Liver (tissue), 8 donors: ENCODE measurements at regions not wholly inside any gene's neighbourhood (a gene's known extent, or its start where the extent isn't known, plus 50 kb on each side); places are given as distances from the start of the nearest gene placed in this dataset.

Experiments used
- DNase-seq: peaks from one replicate; pipeline ENCODE4 v3.0.0-alpha.2; 2017; ENCODE audit warnings: low spot score
- H3K27ac ChIP-seq, 2 donors: one replicate each; pipeline ENCODE4 v1.7.0; 2013; ENCODE audit warnings: inconsistent platforms in 2 of 2, low read length in 2 of 2, control low read depth in 1 of 2, low read depth in 1 of 2, mild to moderate bottlenecking in 1 of 2
- H3K27me3 ChIP-seq, 4 donors: one replicate each; pipeline versions ENCODE4 v1.6.1 to v1.7.0; 2013; ENCODE audit warnings: low read length in 3 of 4, inconsistent platforms in 1 of 4, mild to moderate bottlenecking in 1 of 4, moderate library complexity in 1 of 4; ENCODE audit not compliant: control insufficient read depth in 4 of 4, insufficient read depth in 4 of 4
- H3K36me3 ChIP-seq, 4 donors: one replicate each; pipeline versions ENCODE4 v1.6.1 to v1.7.0; 2013; ENCODE audit warnings: low read length in 3 of 4, mild to moderate bottlenecking in 3 of 4, low read depth in 1 of 4, moderate library complexity in 1 of 4; ENCODE audit not compliant: control insufficient read depth in 4 of 4, insufficient read depth in 3 of 4
- H3K4me1 ChIP-seq, 4 donors: one replicate each; pipeline versions ENCODE4 v1.6.1 to v1.7.0; 2013; ENCODE audit warnings: low read length in 3 of 4, mild to moderate bottlenecking in 3 of 4, moderate library complexity in 1 of 4; ENCODE audit not compliant: control insufficient read depth in 4 of 4, insufficient read depth in 4 of 4
- H3K4me3 ChIP-seq, 3 donors: one replicate each; pipeline versions ENCODE4 v1.6.1 to v1.7.0; 2013; ENCODE audit warnings: low read length in 3 of 3, control low read depth in 1 of 3, low read depth in 1 of 3, mild to moderate bottlenecking in 1 of 3
- H3K9ac ChIP-seq, 2 donors: one replicate each; pipeline ENCODE4 v1.7.0; 2013; ENCODE audit warnings: low read length in 2 of 2, mild to moderate bottlenecking in 2 of 2, moderate library complexity in 2 of 2, control low read depth in 1 of 2, low read depth in 1 of 2
- H3K9me3 ChIP-seq, 4 donors: one replicate each; pipeline versions ENCODE4 v1.6.1 to v1.7.0; 2013; ENCODE audit warnings: low read length in 3 of 4; ENCODE audit not compliant: control insufficient read depth in 4 of 4
- FOXA1 ChIP-seq: IDR thresholded peaks from 2 replicates; pipeline ENCODE4 v1.6.1; 2016; ENCODE audit warnings: antibody characterized with exemption
- GABPA ChIP-seq, 2 donors: IDR thresholded peaks in 1 of 2; conservative IDR thresholded peaks in 1 of 2; 2 replicates each; pipeline ENCODE4 v1.6.1; 2016; ENCODE audit warnings: antibody characterized with exemption in 2 of 2, mild to moderate bottlenecking in 1 of 2, moderate library complexity in 1 of 2
- HNF4A ChIP-seq, 2 donors: conservative IDR thresholded peaks; 2 replicates each; pipeline ENCODE4 v1.6.1; 2016; ENCODE audit warnings: antibody characterized with exemption in 2 of 2, mild to moderate bottlenecking in 2 of 2
- HNF4G ChIP-seq: IDR thresholded peaks from 2 replicates; pipeline ENCODE4 v1.6.1; 2016; ENCODE audit warnings: antibody characterized with exemption
- JUND ChIP-seq, 2 donors: IDR thresholded peaks; 2 replicates each; pipeline ENCODE4 v1.6.1; 2016; ENCODE audit warnings: antibody characterized with exemption in 2 of 2
- NR2F2 ChIP-seq: IDR thresholded peaks from 2 replicates; pipeline ENCODE4 v1.6.1; 2016; ENCODE audit warnings: antibody characterized with exemption
- RAD21 ChIP-seq, 2 donors: IDR thresholded peaks; 2 replicates each; pipeline ENCODE4 v1.6.1; 2016; ENCODE audit warnings: antibody characterized with exemption in 2 of 2, mild to moderate bottlenecking in 2 of 2
- RXRA ChIP-seq, 2 donors: IDR thresholded peaks; 2 replicates each; pipeline ENCODE4 v1.6.1; 2017 to 2018; ENCODE audit warnings: antibody characterized with exemption in 2 of 2, mild to moderate bottlenecking in 1 of 2
- TAF1 ChIP-seq: conservative IDR thresholded peaks from 2 replicates; pipeline ENCODE4 v1.6.1; 2016; ENCODE audit warnings: antibody characterized with exemption, mild to moderate bottlenecking
- WGBS: extraction: QIAGEN DNeasy Blood & Tissue Kit; methylation state at CpG from one replicate; pipeline ENCODE4 v1.1.7; 2013; 5-methylcytosine and 5-hydroxymethylcytosine counted together
- TF ChIP-seq, protein P1 (sequence below): IDR thresholded peaks from 2 replicates; pipeline ENCODE4 v1.6.1; 2016; ENCODE audit warnings: antibody characterized with exemption
- TF ChIP-seq, protein P2 (sequence below): fragments of 150-350 bp; IDR thresholded peaks from 2 replicates; pipeline ENCODE4 v1.5.1; 2017; ENCODE audit warnings: improper control_type of control experiment, low read depth, low read length; ENCODE audit not compliant: missing input control
- TF ChIP-seq, protein P3 (sequence below): IDR thresholded peaks from 2 replicates; pipeline ENCODE4 v1.6.1; 2016; ENCODE audit warnings: antibody characterized with exemption
- TF ChIP-seq, protein P4 (sequence below): IDR thresholded peaks from 2 replicates; pipeline ENCODE4 v1.6.1; 2016; ENCODE audit warnings: antibody characterized with exemption, mild to moderate bottlenecking
- donor health status: healthy.
- donor health status: healthy.
- donor health status: healthy.
- donor health status: healthy.
- donor health status: healthy.

DNA sequence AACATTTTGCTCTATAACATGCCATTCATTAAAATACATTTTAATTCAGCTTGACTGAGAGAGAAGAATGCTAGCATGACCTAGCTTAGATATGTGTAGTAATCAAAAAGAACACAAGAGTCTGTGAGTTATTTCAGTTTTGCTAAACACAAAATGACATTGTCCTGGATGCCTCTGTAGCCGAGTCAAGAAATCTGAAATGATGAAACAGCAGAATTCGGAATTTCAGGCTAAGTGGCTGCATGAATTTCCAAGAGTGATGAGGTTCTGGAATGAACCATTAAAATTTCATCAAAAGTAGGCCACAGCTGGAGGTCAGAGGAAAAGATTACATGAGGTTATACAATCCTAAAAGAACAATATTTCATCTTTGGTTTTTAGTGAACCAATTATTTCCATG, 79.1 kb upstream of the CXADR start:
- Histone ChIP-seq H3K4me1 (peaks cover 0 to 4% (median under 1%) of the 10 kb centered on the region in 4 donors), H3K27ac (no peak overlapping the region), H3K9ac (no peak overlapping the region), H3K27me3 (no peaks in the 10 kb centered on the region), H3K9me3 (no peaks in the 10 kb centered on the region), H3K36me3 (no peaks in the 10 kb centered on the region), H3K4me3 (no peak overlapping the region)
- TF ChIP-seq GABPA (IDR thresholded peaks at IDR 0.05 in 1 of 2, conservative IDR thresholded peaks at IDR 0.05 in 1 of 2): no peak
- TF ChIP-seq TAF1: no peak
- TF ChIP-seq, protein P1, sequence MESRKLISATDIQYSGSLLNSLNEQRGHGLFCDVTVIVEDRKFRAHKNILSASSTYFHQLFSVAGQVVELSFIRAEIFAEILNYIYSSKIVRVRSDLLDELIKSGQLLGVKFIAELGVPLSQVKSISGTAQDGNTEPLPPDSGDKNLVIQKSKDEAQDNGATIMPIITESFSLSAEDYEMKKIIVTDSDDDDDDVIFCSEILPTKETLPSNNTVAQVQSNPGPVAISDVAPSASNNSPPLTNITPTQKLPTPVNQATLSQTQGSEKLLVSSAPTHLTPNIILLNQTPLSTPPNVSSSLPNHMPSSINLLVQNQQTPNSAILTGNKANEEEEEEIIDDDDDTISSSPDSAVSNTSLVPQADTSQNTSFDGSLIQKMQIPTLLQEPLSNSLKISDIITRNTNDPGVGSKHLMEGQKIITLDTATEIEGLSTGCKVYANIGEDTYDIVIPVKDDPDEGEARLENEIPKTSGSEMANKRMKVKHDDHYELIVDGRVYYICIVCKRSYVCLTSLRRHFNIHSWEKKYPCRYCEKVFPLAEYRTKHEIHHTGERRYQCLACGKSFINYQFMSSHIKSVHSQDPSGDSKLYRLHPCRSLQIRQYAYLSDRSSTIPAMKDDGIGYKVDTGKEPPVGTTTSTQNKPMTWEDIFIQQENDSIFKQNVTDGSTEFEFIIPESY: no peak
- no peak for TF ChIP-seq HNF4A (conservative IDR thresholded peaks at IDR 0.05)
- no peak for DNase-seq
- WGBS: 73% methylated on average over 2 of the region's 2 CpGs

DNA sequence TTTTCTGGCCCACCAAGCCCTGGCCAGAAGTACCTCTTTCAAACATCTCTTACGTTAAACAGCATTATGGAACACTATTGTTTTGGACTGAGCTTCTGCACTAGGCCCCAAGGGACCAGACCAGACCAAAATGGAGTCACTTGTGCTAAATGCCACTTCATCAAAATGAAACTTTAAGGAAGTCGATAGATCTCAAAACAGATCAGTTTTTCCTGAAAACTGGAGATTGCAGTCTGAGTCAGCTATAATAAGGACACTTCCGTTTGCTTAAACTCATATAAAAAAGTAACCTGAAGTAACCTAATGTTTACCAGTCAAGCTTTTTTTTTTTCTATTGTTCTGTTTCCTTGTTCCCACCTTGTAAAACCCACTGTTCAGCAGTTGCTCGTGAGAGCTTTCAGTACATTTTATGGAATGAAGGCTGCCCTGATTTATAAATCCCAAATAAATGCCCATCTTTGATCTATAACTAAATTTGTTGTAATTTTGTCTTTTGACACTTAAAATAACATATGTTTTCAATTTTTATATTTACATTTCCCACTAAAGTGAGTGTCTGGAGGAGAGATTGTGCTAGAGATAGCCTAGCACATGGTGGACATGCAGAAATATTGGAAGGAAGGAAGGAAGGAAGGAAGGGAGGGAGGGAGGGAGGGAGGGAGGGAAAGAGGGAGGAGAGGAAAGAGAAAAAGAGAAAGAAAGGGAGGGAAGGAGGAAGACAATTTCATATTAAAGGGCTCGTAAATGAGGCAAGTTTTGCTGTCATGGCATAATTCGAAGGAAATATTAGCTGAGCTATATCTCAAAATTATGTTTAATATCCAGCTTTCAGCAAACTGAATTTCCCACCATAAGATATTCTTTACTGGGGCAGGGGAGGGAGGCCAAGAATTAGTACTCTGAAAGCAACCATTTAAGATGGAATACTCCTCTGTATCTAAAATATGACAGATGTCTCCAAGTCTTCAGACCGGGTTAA, 77.0 kb upstream of the CXADR start:
- no peaks in the 10 kb centered on the region for H3K27me3 ChIP-seq
- H3K36me3 ChIP-seq: no peaks in the 10 kb centered on the region
- no peak for DNase-seq
- no peak overlapping the region for H3K9ac ChIP-seq
- no peak overlapping the region for H3K27ac ChIP-seq
- WGBS: 78% methylated on average over 7 of the region's 7 CpGs
- H3K4me1 ChIP-seq: peaks cover 0 to 9% (median 2%) of the 10 kb centered on the region in 4 donors
- no peak overlapping the region for H3K4me3 ChIP-seq
- H3K9me3 ChIP-seq: no peaks in the 10 kb centered on the region
- TF ChIP-seq, protein P2, sequence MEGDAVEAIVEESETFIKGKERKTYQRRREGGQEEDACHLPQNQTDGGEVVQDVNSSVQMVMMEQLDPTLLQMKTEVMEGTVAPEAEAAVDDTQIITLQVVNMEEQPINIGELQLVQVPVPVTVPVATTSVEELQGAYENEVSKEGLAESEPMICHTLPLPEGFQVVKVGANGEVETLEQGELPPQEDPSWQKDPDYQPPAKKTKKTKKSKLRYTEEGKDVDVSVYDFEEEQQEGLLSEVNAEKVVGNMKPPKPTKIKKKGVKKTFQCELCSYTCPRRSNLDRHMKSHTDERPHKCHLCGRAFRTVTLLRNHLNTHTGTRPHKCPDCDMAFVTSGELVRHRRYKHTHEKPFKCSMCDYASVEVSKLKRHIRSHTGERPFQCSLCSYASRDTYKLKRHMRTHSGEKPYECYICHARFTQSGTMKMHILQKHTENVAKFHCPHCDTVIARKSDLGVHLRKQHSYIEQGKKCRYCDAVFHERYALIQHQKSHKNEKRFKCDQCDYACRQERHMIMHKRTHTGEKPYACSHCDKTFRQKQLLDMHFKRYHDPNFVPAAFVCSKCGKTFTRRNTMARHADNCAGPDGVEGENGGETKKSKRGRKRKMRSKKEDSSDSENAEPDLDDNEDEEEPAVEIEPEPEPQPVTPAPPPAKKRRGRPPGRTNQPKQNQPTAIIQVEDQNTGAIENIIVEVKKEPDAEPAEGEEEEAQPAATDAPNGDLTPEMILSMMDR: no peak
- TF ChIP-seq, protein P3, sequence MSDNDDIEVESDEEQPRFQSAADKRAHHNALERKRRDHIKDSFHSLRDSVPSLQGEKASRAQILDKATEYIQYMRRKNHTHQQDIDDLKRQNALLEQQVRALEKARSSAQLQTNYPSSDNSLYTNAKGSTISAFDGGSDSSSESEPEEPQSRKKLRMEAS: no peak

DNA sequence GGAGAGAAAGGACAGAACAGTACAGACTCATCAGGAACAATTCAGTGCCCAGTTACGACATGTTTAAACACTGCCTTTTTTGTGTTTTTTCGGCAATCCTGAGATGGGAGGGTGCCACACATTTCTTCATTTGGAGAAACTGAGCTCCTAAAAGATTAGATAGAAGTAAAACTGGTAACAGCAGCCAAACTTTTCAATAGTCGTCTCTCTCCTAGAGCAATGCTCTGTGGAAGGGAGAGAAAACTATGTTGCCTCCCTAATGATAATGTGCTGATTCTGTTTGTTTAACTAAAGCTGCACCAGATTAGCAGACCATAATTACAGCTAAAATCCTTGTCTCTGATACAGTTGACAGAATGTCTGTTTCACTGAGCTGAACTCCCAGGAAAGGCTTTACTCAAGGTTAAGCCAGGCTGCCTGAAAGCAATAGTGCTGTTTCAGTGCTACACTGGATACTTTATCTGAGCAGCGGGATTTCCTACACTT, 76.2 kb upstream of the CXADR start:
- H3K27ac ChIP-seq: no peak overlapping the region
- WGBS: 51% methylated on average over 4 of the region's 4 CpGs
- no peaks in the 10 kb centered on the region for H3K36me3 ChIP-seq
- H3K4me3 ChIP-seq: no peak overlapping the region
- peaks cover 1 to 17% (median 4%) of the 10 kb centered on the region in 4 donors for H3K4me1 ChIP-seq
- DNase-seq: no peak
- H3K27me3 ChIP-seq: no peaks in the 10 kb centered on the region
- H3K9me3 ChIP-seq: no peaks in the 10 kb centered on the region
- TF ChIP-seq NR2F2 (no peak), HNF4G (no peak), FOXA1 (no peak), JUND (IDR thresholded peaks at IDR 0.05) (no peak), RAD21 (IDR thresholded peaks at IDR 0.05) (no peak), RXRA (IDR thresholded peaks at IDR 0.05) (no peak)
- TF ChIP-seq, protein P4, sequence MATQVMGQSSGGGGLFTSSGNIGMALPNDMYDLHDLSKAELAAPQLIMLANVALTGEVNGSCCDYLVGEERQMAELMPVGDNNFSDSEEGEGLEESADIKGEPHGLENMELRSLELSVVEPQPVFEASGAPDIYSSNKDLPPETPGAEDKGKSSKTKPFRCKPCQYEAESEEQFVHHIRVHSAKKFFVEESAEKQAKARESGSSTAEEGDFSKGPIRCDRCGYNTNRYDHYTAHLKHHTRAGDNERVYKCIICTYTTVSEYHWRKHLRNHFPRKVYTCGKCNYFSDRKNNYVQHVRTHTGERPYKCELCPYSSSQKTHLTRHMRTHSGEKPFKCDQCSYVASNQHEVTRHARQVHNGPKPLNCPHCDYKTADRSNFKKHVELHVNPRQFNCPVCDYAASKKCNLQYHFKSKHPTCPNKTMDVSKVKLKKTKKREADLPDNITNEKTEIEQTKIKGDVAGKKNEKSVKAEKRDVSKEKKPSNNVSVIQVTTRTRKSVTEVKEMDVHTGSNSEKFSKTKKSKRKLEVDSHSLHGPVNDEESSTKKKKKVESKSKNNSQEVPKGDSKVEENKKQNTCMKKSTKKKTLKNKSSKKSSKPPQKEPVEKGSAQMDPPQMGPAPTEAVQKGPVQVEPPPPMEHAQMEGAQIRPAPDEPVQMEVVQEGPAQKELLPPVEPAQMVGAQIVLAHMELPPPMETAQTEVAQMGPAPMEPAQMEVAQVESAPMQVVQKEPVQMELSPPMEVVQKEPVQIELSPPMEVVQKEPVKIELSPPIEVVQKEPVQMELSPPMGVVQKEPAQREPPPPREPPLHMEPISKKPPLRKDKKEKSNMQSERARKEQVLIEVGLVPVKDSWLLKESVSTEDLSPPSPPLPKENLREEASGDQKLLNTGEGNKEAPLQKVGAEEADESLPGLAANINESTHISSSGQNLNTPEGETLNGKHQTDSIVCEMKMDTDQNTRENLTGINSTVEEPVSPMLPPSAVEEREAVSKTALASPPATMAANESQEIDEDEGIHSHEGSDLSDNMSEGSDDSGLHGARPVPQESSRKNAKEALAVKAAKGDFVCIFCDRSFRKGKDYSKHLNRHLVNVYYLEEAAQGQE: no peak
- TF ChIP-seq, protein P3: no peak
- H3K9ac ChIP-seq: no peak overlapping the region
